ENCODE measurements at regions not wholly inside any gene's neighbourhood (a gene's known extent, or its start where the extent isn't known, plus 50 kb on each side); places are given as distances from the start of the nearest gene placed in this dataset.

- TF ChIP-seq HOXA7 (CRISPR knock-in tag; IDR thresholded peaks at IDR 0.05; ENCODE audit: borderline replicate concordance) (no peak), ZBTB17 (tag by site-specific recombination; IDR thresholded peaks at IDR 0.05) (no peak), ZNF549 (tag by site-specific recombination; IDR thresholded peaks at IDR 0.05) (no peak), CTCF (tag by site-specific recombination; IDR thresholded peaks at IDR 0.05) (no peak), ZNF24 (tag by site-specific recombination; IDR thresholded peaks at IDR 0.05) (no peak), PRDM6 (tag by site-specific recombination; IDR thresholded peaks at IDR 0.05) (no peak), ZNF677 (tag by site-specific recombination; IDR thresholded peaks at IDR 0.05) (no peak), ZEB2 (tag by site-specific recombination; IDR thresholded peaks at IDR 0.05) (no peak), YY1 (tag by site-specific recombination; IDR thresholded peaks at IDR 0.05) (no peak), SP2 (tag by site-specific recombination; IDR thresholded peaks at IDR 0.05) (no peak), ZXDB (tag by site-specific recombination; IDR thresholded peaks at IDR 0.05) (no peak), ZNF449 (tag by site-specific recombination; IDR thresholded peaks at IDR 0.05) (no peak), ZNF785 (tag by site-specific recombination; IDR thresholded peaks at IDR 0.05) (no peak), ZNF239 (tag by site-specific recombination; IDR thresholded peaks at IDR 0.05) (no peak)
These were observed 556.6 kb upstream of the DIPK2B start for GRCh38 chrX:45757272-45757671.

All from HEK293 (cell line).